ENCODE measurements at regions not wholly inside any gene's neighbourhood (a gene's known extent, or its start where the extent isn't known, plus 50 kb on each side); places are given as distances from the start of the nearest gene placed in this dataset.

- no peak for TF ChIP-seq GLIS3 (CRISPR knock-in tag; IDR thresholded peaks at IDR 0.05)
- TF ChIP-seq ZC3H10 (CRISPR knock-in tag; IDR thresholded peaks at IDR 0.05) = no peak
These were observed 300.7 kb upstream of the SYT1 start for GRCh38 chr12:78563826-78564225.

Data from SK-N-SH treated with all-trans-retinoic acid at 6 μM for 48 hours (cell line).